DOHH2 (cell line): ENCODE measurements at regions not wholly inside any gene's neighbourhood (a gene's known extent, or its start where the extent isn't known, plus 50 kb on each side); places are given as distances from the start of the nearest gene placed in this dataset.

ENCODE experiments used
- H3F3A ChIP-seq: fragments of 200-600 bp; sonication (generic), shearing (Covaris generic); 2 replicates; pipeline ENCODE4 v1.6.0; 2016; ENCODE audit warnings: antibody characterized with exemption, mild to moderate bottlenecking; ENCODE audit not compliant: control insufficient read depth, insufficient read depth
- H3K27ac ChIP-seq: fragments of 200-600 bp; sonication (generic); 2 replicates; pipeline ENCODE4 v1.5.1; 2014; ENCODE audit warnings: low read depth, mild to moderate bottlenecking, low read length, moderate library complexity
- H3K27me3 ChIP-seq: fragments of 200-600 bp; sonication (generic); 2 replicates; pipeline ENCODE4 v1.6.1; 2014; ENCODE audit warnings: mild to moderate bottlenecking, low read length, mixed read lengths; ENCODE audit not compliant: control insufficient read depth
- H3K36me3 ChIP-seq: fragments of 200-600 bp; sonication (generic); 2 replicates; pipeline ENCODE4 v1.6.1; 2014; ENCODE audit warnings: mild to moderate bottlenecking, low read length, moderate library complexity, mixed read lengths; ENCODE audit not compliant: control insufficient read depth
- H3K4me1 ChIP-seq: fragments of 200-600 bp; sonication (generic); 2 replicates; pipeline ENCODE4 v1.6.1; 2014; ENCODE audit warnings: mild to moderate bottlenecking, low read length, mixed read lengths; ENCODE audit not compliant: control insufficient read depth
- H3K4me2 ChIP-seq: fragments of 200-600 bp; sonication (generic); 2 replicates; pipeline ENCODE4 v1.6.0; 2014; ENCODE audit warnings: mild to moderate bottlenecking, low read length, moderate library complexity
- H3K4me3 ChIP-seq: fragments of 200-600 bp; sonication (generic); 2 replicates; pipeline ENCODE4 v1.5.1; 2014; ENCODE audit warnings: mild to moderate bottlenecking, low read length, mixed read lengths
- H3K79me2 ChIP-seq: fragments of 200-600 bp; sonication (generic); 2 replicates; pipeline ENCODE4 v1.6.1; 2014; ENCODE audit warnings: mild to moderate bottlenecking, low read length, mixed read lengths; ENCODE audit not compliant: control insufficient read depth
- H3K9me2 ChIP-seq: fragments of 200-600 bp; sonication (generic); replicated peaks from 2 replicates; pipeline ENCODE4 v1.6.1; 2014; ENCODE audit warnings: mild to moderate bottlenecking, low read length, mixed read lengths; ENCODE audit not compliant: control insufficient read depth
- H3K9me3 ChIP-seq: fragments of 200-600 bp; sonication (generic); 2 replicates; pipeline ENCODE4 v1.6.1; 2014; ENCODE audit warnings: antibody characterized with exemption, low read length, mixed read lengths; ENCODE audit not compliant: control insufficient read depth, insufficient read depth
- H4K20me1 ChIP-seq: fragments of 200-600 bp; sonication (generic); 2 replicates; pipeline ENCODE4 v1.6.0; 2014; ENCODE audit warnings: low read depth, mild to moderate bottlenecking, antibody characterized with exemption, low read length, moderate library complexity; ENCODE audit not compliant: control insufficient read depth, insufficient read depth
- EZH2phosphoT487 ChIP-seq: fragments of 200-600 bp; sonication (generic); IDR thresholded peaks from 2 replicates; pipeline ENCODE4 v1.6.1; 2017; ENCODE audit warnings: borderline replicate concordance, mild to moderate bottlenecking, antibody characterized with exemption, low read length, moderate library complexity, mixed read lengths
- TF ChIP-seq, protein P1 (sequence below): fragments of 200-600 bp; sonication (generic); IDR thresholded peaks from one replicate; pipeline ENCODE4 v1.5.1; 2014; ENCODE audit warnings: antibody characterized with exemption, mild to moderate bottlenecking, low read depth, low read length; ENCODE audit not compliant: poor library complexity, severe bottlenecking

DNA sequence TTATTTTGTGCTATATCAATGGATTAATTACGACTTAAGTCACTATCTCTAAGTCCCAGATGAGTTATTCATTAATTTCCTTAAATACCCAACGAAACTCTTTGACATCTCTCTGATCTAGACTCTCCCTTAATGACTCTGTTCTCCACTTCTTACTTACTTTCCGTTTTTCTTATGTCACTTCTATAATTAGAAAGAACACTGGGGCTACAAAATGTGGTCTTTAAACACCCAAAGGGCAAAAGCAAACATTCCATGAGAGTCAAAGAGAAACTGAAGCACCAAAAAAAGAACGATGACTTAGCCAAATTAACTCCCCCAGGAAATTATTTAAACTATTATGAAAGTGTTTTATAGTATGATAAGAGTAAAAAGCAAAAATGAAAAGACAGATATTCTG, 166.4 kb upstream of the UBE2E2 start:
- no peak overlapping the region for H3K4me2 ChIP-seq
- H3K4me3 ChIP-seq: no peak overlapping the region
- no peaks in the 10 kb centered on the region for H3K79me2 ChIP-seq
- no peak overlapping the region for H3K27ac ChIP-seq
- no peaks in the 10 kb centered on the region for H3F3A ChIP-seq
- H3K4me1 ChIP-seq: no peaks in the 10 kb centered on the region
- no peaks in the 10 kb centered on the region for H3K36me3 ChIP-seq
- no peaks in the 10 kb centered on the region for H3K9me3 ChIP-seq
- H3K9me2 ChIP-seq: no peaks in the 10 kb centered on the region
- no peaks in the 10 kb centered on the region for H4K20me1 ChIP-seq
- no peak for TF ChIP-seq EZH2phosphoT487
- TF ChIP-seq, protein P1, sequence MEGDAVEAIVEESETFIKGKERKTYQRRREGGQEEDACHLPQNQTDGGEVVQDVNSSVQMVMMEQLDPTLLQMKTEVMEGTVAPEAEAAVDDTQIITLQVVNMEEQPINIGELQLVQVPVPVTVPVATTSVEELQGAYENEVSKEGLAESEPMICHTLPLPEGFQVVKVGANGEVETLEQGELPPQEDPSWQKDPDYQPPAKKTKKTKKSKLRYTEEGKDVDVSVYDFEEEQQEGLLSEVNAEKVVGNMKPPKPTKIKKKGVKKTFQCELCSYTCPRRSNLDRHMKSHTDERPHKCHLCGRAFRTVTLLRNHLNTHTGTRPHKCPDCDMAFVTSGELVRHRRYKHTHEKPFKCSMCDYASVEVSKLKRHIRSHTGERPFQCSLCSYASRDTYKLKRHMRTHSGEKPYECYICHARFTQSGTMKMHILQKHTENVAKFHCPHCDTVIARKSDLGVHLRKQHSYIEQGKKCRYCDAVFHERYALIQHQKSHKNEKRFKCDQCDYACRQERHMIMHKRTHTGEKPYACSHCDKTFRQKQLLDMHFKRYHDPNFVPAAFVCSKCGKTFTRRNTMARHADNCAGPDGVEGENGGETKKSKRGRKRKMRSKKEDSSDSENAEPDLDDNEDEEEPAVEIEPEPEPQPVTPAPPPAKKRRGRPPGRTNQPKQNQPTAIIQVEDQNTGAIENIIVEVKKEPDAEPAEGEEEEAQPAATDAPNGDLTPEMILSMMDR: no peak
- H3K27me3 ChIP-seq: 0 out of 2 replicates have a peak, but pooled peaks cover 2% of the 10 kb centered on the region

DNA sequence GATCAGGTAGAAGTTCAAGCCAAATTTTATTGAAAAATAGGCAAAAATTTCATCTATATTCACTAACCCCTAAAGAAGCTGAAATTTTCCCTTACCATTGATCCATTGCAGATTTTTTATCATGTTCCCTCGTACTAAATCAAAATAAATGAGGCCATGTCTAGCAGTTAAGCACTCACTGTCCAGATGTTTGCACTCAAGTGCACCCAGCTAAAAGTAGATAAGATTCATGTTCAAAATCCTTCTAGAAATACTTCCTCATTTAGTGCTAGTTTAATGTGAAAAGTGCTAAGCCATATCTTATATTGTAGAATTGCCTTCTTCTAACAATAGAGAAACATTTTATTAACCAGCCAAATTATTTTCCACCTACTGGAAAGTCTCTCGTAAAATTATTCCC, 164.7 kb upstream of the UBE2E2 start:
- no peaks in the 10 kb centered on the region for H3K36me3 ChIP-seq

DNA sequence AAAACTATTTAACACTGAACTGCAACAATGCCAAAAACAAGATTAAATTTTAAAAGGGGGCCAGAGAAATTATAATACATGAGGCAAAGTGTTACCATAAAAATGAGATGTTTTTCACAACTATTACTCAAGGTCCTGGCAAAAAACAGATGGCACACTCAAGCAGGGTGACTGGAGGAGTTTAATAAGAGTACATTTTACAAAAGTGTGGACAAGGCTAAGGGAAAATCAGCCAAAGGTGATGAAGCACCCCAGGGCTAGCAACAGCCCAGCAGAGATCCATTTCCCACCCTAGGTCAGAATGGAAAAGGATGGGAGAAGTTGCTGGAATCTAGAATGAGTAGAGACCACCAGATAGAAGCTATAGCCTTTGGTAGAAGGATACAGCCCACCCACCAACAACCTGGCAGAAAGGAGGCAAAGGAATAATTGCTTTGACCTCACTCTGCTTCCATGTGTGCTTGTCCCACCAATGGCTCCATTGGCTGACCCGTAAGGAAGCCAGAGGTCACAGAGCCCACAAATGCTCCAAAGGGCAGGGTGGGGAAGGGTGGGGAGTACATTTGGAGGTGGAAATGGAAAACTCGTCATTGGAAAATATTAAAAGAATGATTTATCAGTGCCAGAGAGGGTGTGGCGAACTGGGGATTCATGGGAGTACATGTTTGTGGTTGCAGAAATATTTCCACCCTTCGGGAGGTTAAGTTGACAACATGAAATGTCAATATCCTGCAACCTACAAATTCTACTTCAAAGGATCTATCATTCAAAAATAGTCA, 161.0 kb upstream of the UBE2E2 start:
- Histone ChIP-seq H3K36me3 (no peaks in the 10 kb centered on the region), H3K79me2 (no peaks in the 10 kb centered on the region), H3K9me2 (no peaks in the 10 kb centered on the region), H4K20me1 (no peaks in the 10 kb centered on the region), H3K27me3 (0 out of 2 replicates have a peak, but pooled peaks cover 2% of the 10 kb centered on the region), H3K4me1 (no peaks in the 10 kb centered on the region), H3K4me3 (no peak overlapping the region), H3K27ac (no peak overlapping the region), H3K9me3 (no peaks in the 10 kb centered on the region), H3F3A (no peaks in the 10 kb centered on the region), H3K4me2 (no peak overlapping the region)
- TF ChIP-seq EZH2phosphoT487: no peak
- TF ChIP-seq, protein P1: no peak

More for the DNA sequence above, 164.7 kb upstream of the UBE2E2 start:
- Histone ChIP-seq H3K79me2 (no peaks in the 10 kb centered on the region), H3K27me3 (0 out of 2 replicates have a peak, but pooled peaks cover 2% of the 10 kb centered on the region), H3K9me3 (no peaks in the 10 kb centered on the region), H3K4me1 (no peaks in the 10 kb centered on the region), H3K27ac (no peak overlapping the region), H4K20me1 (no peaks in the 10 kb centered on the region), H3K4me3 (no peak overlapping the region), H3F3A (no peaks in the 10 kb centered on the region), H3K9me2 (no peaks in the 10 kb centered on the region), H3K4me2 (no peak overlapping the region)
- TF ChIP-seq, protein P1: no peak
- no peak for TF ChIP-seq EZH2phosphoT487
